ENCODE measurements at regions not wholly inside any gene's neighbourhood (a gene's known extent, or its start where the extent isn't known, plus 50 kb on each side); places are given as distances from the start of the nearest gene placed in this dataset.

DNA sequence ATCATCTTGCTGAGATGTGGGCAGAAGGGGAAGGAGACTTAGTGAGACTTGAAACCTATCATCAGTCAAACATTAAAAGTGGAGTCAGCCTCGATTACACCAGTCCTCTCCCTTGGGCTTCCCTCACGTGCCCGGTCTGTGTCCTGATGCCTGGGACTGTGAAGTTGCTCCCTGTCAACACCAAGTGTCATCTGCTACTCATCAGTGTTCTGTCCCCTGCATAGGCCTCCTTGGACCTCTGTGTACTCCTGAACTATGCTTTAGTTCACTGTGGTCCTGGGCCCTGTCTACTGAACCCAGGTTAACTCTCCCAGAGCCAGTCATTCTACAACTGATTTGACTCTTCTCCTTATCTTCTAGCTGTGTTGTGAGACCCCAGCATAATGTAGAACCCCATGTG lies 506.3 kb downstream of the TYW1 start:
- TF ChIP-seq CTCF (conservative IDR thresholded peaks at IDR 0.05; ENCODE audit: low read depth, low read length) (no peak), FOS (IDR thresholded peaks at IDR 0.05; ENCODE audit: low read depth, low read length) (no peak), POLR2A (IDR thresholded peaks at IDR 0.05; ENCODE audit: low read depth, low read length) (no peak), USF2 (IDR thresholded peaks at IDR 0.05; ENCODE audit: low read depth, low read length) (no peak), ELK1 (IDR thresholded peaks at IDR 0.05; ENCODE audit: borderline replicate concordance, low read depth, low read length) (no peak), RCOR1 (IDR thresholded peaks at IDR 0.05; ENCODE audit: insufficient replicate concordance, low read length) (no peak), SMC3 (IDR thresholded peaks at IDR 0.05; ENCODE audit: low read depth, low read length) (no peak), RFX5 (IDR thresholded peaks at IDR 0.05; ENCODE audit: low read depth, low read length) (no peak), MXI1 (IDR thresholded peaks at IDR 0.05; ENCODE audit: borderline replicate concordance, low read depth, low read length) (no peak)

Measured in IMR-90 (cell line).